ENCODE measurements at regions not wholly inside any gene's neighbourhood (a gene's known extent, or its start where the extent isn't known, plus 50 kb on each side); places are given as distances from the start of the nearest gene placed in this dataset.

DNA sequence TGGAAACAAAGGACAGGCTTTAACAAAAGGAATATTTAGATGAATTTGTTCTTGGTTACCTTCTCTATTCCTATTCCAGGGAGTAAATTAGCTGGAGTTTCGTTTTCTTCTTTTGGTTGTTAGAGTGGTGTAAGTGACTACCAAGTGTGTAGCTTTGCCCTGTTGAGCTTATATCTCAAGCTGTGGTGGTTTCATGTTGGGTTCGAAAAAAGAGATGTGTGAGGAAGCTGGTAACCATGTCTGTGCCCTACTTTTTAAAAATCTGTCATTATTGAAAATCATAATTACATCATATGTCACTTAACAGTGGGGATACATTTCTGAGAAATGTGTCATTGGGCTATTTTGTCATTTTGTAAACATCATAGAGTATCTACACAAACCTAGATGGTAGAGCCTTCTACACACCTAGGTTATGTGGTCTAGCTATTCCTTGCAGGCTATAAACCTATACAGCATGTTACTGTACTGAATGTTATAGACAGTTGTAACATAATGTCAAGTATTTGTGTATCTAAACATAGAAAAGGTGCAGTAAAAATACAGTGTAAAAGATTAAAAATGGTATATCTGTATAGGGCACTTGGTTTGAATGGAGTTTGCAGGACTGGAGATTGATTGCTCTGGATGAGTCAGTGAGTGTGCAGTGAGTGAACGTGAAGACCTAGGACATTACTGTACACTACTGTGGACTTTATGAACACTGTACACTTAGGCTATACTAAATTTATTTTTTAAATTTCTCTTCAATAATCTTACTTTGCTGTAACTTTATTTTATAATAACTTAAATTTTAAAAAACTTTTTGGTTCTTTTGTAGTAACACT is 90.4 kb downstream of the SEPTIN7 start:
- H3K4me3 ChIP-seq = no peak overlapping the region
- H3K4me1 ChIP-seq = peaks cover 0 to 9% (median 0%) of the 10 kb centered on the region in 4 donors
- H3K36me3 ChIP-seq = peaks cover 0 to 49% (median 42%) of the 10 kb centered on the region in 4 donors
- intact Hi-C loops (cut with DNase I; ENCODE audit: low total_unique reads) = no loop called here
- no peak overlapping the region for H3K27ac ChIP-seq
- DNase-seq = no peak
- no peaks in the 10 kb centered on the region for H3K9me3 ChIP-seq
- H3K27me3 ChIP-seq = no peaks in the 10 kb centered on the region
- TF ChIP-seq, protein P1, sequence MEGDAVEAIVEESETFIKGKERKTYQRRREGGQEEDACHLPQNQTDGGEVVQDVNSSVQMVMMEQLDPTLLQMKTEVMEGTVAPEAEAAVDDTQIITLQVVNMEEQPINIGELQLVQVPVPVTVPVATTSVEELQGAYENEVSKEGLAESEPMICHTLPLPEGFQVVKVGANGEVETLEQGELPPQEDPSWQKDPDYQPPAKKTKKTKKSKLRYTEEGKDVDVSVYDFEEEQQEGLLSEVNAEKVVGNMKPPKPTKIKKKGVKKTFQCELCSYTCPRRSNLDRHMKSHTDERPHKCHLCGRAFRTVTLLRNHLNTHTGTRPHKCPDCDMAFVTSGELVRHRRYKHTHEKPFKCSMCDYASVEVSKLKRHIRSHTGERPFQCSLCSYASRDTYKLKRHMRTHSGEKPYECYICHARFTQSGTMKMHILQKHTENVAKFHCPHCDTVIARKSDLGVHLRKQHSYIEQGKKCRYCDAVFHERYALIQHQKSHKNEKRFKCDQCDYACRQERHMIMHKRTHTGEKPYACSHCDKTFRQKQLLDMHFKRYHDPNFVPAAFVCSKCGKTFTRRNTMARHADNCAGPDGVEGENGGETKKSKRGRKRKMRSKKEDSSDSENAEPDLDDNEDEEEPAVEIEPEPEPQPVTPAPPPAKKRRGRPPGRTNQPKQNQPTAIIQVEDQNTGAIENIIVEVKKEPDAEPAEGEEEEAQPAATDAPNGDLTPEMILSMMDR (IDR thresholded peaks at IDR 0.05) = no peak
- no peak for TF ChIP-seq POLR2A (IDR thresholded peaks at IDR 0.05)
- no peak for TF ChIP-seq EP300 (IDR thresholded peaks at IDR 0.05)
- 87 to 92% (median 89%) methylated on average over 3 of the region's 3 CpGs for WGBS, 5 donors

DNA sequence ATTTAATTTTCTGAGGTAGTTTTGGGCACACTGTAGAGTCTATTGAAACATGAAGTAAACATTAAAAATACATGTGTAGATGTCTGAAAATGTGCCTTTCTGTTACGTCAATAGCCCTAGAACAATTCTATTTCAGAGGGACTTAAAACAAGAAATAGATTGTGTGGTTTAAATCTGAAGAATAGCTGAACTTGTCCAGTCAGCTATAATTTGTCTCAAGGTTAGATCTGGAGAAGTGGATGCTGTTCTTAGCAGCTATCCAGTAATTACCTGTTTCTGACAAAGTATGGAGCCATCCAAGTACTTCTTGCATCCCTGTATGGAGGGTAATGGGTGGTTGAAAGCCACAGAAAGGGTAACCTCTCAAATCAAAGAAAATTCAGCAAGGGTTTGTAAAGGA is 92.8 kb downstream of the SEPTIN7 start:
- no peak for DNase-seq
- Histone ChIP-seq H3K4me3 (no peak overlapping the region), H3K36me3 (peaks cover 0 to 34% (median 28%) of the 10 kb centered on the region in 4 donors), H3K4me1 (peaks cover 0 to 9% (median 0%) of the 10 kb centered on the region in 4 donors), H3K9me3 (no peaks in the 10 kb centered on the region), H3K27ac (no peak overlapping the region), H3K27me3 (no peaks in the 10 kb centered on the region)
- intact Hi-C loops (cut with DNase I; ENCODE audit: low total_unique reads) = no loop called here
- TF ChIP-seq POLR2AphosphoS5 (IDR thresholded peaks at IDR 0.05) (no peak), POLR2A (IDR thresholded peaks at IDR 0.05) (no peak), EP300 (IDR thresholded peaks at IDR 0.05) (no peak)
- TF ChIP-seq, protein P1 (IDR thresholded peaks at IDR 0.05) = no peak
- WGBS, 5 donors = 90 to 100% (median 96%) methylated on average over 1 of the region's 1 CpG

DNA sequence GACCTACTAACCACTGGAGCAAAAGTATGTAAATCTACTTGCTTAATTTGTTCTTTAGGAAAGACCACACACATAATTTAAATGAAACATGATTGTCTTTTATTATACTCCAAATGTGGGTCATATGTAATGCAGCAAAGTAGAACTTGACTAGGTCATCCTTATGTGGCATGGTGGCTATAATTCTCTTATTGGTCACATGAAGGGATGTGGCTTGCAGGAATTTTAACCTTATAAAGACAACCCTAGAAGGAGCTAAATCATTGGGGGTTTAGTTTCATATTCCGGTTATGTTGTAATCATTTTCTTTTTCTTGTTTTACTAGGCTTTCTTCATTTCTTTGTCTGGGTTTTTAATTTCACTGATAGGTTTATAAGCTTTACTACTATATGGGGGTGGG is 93.9 kb downstream of the SEPTIN7 start:
- no peak overlapping the region for H3K4me3 ChIP-seq
- intact Hi-C loops (cut with DNase I; ENCODE audit: low total_unique reads) = no loop called here
- TF ChIP-seq POLR2AphosphoS5 (IDR thresholded peaks at IDR 0.05) (no peak), POLR2A (IDR thresholded peaks at IDR 0.05) (no peak), EP300 (IDR thresholded peaks at IDR 0.05) (no peak)
- TF ChIP-seq, protein P1 (IDR thresholded peaks at IDR 0.05) = no peak
- H3K4me1 ChIP-seq = peaks cover 0 to 9% (median 0%) of the 10 kb centered on the region in 4 donors
- no peaks in the 10 kb centered on the region for H3K9me3 ChIP-seq
- H3K27ac ChIP-seq = no peak overlapping the region
- no peaks in the 10 kb centered on the region for H3K27me3 ChIP-seq
- no peak for DNase-seq
- 88 to 98% (median 93%) methylated on average over 1 of the region's 1 CpG for WGBS, 5 donors
- H3K36me3 ChIP-seq = peaks cover 6 to 35% (median 28%) of the 10 kb centered on the region in 4 donors

DNA sequence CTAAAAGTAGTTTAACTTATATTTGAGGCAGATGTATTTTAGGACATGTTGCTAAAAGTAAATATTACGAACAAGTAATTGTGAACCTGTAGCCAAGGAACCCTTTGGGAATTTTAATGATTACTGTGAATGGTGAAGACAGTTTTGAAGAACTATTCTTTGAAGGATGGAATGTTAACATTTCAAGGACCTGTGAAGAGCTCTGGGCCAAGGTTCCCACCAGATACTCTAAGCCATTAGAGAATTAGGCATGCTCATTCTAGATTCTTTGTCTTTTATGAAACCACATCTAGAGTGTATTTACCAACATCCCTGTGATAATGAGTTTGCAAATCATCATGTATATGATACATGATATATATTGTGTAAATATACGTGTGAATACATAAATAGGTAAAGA is 99.8 kb downstream of the SEPTIN7 start:
- intact Hi-C loops (cut with DNase I; ENCODE audit: low total_unique reads) = no loop called here
- TF ChIP-seq, protein P1 (IDR thresholded peaks at IDR 0.05) = no peak
- TF ChIP-seq EP300 (IDR thresholded peaks at IDR 0.05) (no peak), POLR2AphosphoS5 (IDR thresholded peaks at IDR 0.05) (no peak), POLR2A (IDR thresholded peaks at IDR 0.05) (no peak)
- no peak for DNase-seq
- peaks cover 0 to 5% (median 0%) of the 10 kb centered on the region in 4 donors for H3K4me1 ChIP-seq
- 78 to 91% (median 90%) methylated on average over 2 of the region's 2 CpGs for WGBS, 5 donors
- H3K36me3 ChIP-seq = peaks cover 9 to 78% (median 61%) of the 10 kb centered on the region in 4 donors
- no peaks in the 10 kb centered on the region for H3K9me3 ChIP-seq
- H3K4me3 ChIP-seq = no peak overlapping the region
- H3K27ac ChIP-seq = no peak overlapping the region
- H3K27me3 ChIP-seq = no peaks in the 10 kb centered on the region

Data from stomach (tissue), 8 donors.